Lower leg skin (tissue), 4 donors: ENCODE measurements at regions not wholly inside any gene's neighbourhood (a gene's known extent, or its start where the extent isn't known, plus 50 kb on each side); places are given as distances from the start of the nearest gene placed in this dataset.

ENCODE experiments used
- DNase-seq, 2 donors: peaks; one replicate each; pipeline ENCODE4 v3.0.0-alpha.2; 2019; ENCODE audit warnings: low spot score in 2 of 2
- H3K4me3 ChIP-seq: fragments of 200-600 bp; sonication (generic); 2 replicates; pipeline ENCODE4 v1.5.1; 2017; ENCODE audit warnings: mild to moderate bottlenecking, low read depth; ENCODE audit not compliant: poor library complexity, severe bottlenecking
- POLR2A ChIP-seq, 2 donors: fragments of 450-650 bp; IDR thresholded peaks; one replicate each; pipeline ENCODE4 v1.6.1; 2016 to 2017; ENCODE audit warnings: antibody characterized with exemption in 2 of 2, mild to moderate bottlenecking in 1 of 2, moderate library complexity in 1 of 2
- WGBS, 2 donors: methylation state at CpG; one replicate each; pipeline ENCODE4 v1.1.5; 2018; 5-methylcytosine and 5-hydroxymethylcytosine counted together
- intact Hi-C: fragments of 100-400 bp; cut with DNase I; formaldehyde crosslinking; loops from one replicate; pipeline ENCODE4 v1.15.0; 2023; ENCODE audit warnings: low total_unique reads
- TF ChIP-seq, protein P1 (sequence below), 3 donors: fragments of 450-650 bp; IDR thresholded peaks; one replicate each; pipeline ENCODE4 v1.5.1; 2016; ENCODE audit warnings: antibody characterized with exemption in 3 of 3, mild to moderate bottlenecking in 3 of 3, moderate library complexity in 2 of 3

DNA sequence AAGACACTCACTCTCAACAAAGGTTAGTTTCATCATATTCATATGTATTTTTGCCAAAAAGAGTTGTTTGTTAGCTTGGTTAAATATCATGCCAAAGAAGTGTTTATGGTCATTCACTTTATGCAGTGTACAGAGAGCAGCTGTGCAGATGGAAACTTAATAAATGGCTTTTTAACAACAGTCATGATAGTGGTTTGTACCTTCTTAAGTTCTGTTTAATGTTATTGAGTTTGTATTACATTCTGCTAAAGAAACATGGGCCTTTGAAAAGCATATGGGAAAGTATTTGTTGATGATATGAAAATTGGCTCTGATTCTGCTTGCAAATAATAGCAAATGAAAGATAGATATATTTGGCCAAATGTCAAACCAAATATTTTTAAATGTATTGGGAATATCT, 607.3 kb downstream of the NCAM2 start:
- TF ChIP-seq, protein P1, sequence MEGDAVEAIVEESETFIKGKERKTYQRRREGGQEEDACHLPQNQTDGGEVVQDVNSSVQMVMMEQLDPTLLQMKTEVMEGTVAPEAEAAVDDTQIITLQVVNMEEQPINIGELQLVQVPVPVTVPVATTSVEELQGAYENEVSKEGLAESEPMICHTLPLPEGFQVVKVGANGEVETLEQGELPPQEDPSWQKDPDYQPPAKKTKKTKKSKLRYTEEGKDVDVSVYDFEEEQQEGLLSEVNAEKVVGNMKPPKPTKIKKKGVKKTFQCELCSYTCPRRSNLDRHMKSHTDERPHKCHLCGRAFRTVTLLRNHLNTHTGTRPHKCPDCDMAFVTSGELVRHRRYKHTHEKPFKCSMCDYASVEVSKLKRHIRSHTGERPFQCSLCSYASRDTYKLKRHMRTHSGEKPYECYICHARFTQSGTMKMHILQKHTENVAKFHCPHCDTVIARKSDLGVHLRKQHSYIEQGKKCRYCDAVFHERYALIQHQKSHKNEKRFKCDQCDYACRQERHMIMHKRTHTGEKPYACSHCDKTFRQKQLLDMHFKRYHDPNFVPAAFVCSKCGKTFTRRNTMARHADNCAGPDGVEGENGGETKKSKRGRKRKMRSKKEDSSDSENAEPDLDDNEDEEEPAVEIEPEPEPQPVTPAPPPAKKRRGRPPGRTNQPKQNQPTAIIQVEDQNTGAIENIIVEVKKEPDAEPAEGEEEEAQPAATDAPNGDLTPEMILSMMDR (IDR thresholded peaks at IDR 0.05), result no peak
- no peak for TF ChIP-seq POLR2A (IDR thresholded peaks at IDR 0.05)
- DNase-seq, result no peak
- intact Hi-C loops, result no loop called here
- H3K4me3 ChIP-seq, result no peak overlapping the region

DNA sequence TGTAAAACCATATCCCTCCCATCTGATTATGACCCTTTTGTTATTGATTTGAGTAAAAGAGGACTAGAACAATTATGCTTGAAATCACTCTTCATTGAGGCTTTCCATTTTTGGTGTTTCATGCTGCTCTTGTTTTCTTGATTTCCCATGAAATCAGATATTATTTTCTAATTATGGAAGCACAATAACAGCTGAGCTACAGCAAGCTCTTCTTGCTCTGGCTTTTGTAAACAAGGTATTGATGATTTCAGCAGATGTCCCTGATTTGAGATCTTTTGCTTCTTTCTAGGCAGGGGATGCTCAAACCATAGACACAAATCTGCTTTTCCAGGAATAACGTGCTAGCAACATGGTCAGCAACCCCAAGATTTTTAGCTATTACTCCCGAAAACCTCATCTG, 607.8 kb downstream of the NCAM2 start:
- no peak for TF ChIP-seq POLR2A (IDR thresholded peaks at IDR 0.05)
- TF ChIP-seq, protein P1 (IDR thresholded peaks at IDR 0.05), result no peak
- 81 to 91% methylated on average over 2 of the region's 2 CpGs for WGBS, 2 donors
- no peak overlapping the region for H3K4me3 ChIP-seq
- intact Hi-C loops, result no loop called here
- DNase-seq, result no peak

DNA sequence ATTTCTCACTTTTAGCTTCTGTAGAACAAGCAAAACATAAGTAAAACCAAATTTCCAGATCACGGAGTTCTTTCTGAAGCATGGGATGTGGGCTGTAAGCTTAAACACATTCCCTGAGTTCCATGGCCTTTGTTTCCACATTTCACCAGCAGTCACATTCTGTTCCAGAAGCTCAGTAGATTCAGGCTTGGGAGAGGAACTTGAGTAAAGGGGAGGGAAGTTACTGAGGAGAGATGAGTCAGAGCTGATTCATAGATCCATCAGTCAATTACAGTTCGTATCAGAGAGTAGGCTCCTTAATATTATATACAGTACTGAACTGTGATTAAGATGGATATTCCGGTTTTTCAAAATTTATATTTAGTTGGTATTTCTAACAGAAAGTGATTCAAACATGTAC, 614.3 kb downstream of the NCAM2 start:
- DNase-seq, result no peak
- TF ChIP-seq, protein P1 (IDR thresholded peaks at IDR 0.05), result no peak
- no peak for TF ChIP-seq POLR2A (IDR thresholded peaks at IDR 0.05)
- intact Hi-C loops, result no loop called here
- no peak overlapping the region for H3K4me3 ChIP-seq
- WGBS, 2 donors, result 38 to 39% methylated on average over 3 of the region's 3 CpGs

DNA sequence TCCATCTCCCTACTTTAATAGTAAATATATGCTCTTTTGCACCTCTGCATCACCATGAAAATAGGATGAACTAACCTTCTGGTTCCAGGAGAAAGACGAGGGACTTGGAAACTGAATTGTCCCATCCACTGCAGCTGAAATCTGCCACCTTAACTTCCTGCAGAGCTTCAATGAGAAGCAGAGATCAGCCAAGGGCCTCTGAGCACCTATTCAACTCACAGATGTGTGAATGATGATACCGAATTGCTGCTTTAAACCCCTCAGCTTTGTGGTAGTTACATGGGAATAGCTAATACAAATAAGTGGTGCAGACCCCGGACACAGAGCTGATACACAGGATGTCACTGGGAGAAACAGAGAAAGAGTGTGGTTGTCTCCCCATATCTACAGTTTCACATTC, 616.8 kb downstream of the NCAM2 start:
- TF ChIP-seq, protein P1 (IDR thresholded peaks at IDR 0.05), result no peak
- TF ChIP-seq POLR2A (IDR thresholded peaks at IDR 0.05), result no peak
- no peak for DNase-seq
- intact Hi-C loops, result no loop called here
- 71 to 83% methylated on average over 3 of the region's 3 CpGs for WGBS, 2 donors
- no peak overlapping the region for H3K4me3 ChIP-seq

DNA sequence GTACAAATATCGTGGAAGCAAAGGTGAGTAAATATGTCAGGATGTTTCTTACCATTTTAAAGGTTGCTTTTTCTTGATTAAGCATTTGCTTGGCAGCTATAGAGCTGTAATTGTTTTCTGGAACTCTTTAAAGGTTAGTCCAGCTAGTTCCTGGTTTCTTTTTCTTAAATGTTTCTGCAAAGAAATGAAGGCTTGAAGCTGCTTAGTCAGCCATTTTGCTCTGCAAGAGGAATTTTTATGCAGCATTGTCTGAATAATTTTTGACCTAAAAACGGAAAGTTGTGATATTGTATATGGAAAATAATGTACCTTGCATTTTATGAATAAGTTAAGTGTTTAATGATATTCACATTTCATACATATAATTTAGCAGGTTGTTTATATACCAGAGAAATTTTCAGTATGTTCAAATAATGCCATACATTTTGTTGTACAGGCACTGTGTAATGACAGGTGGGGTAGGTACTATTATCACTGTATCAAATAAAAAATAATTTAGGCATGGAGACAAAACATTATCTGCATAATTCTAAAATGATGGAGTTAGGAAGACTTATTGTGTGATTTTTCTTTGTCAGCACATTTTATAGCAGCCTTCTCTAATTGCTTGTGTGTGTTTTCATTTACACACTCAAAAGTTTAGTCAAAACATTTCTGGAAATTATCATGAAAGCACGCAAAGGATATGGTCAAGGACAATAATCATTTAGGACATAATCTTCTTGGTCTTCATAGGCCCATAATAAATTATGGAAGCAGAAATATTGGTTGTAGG, 624.4 kb downstream of the NCAM2 start:
- intact Hi-C loops, result no loop called here
- WGBS, 2 donors, result 62 to 70% methylated on average over 3 of the region's 3 CpGs
- no peak for DNase-seq
- no peak overlapping the region for H3K4me3 ChIP-seq
- no peak for TF ChIP-seq POLR2A (IDR thresholded peaks at IDR 0.05)
- TF ChIP-seq, protein P1 (IDR thresholded peaks at IDR 0.05), result no peak

DNA sequence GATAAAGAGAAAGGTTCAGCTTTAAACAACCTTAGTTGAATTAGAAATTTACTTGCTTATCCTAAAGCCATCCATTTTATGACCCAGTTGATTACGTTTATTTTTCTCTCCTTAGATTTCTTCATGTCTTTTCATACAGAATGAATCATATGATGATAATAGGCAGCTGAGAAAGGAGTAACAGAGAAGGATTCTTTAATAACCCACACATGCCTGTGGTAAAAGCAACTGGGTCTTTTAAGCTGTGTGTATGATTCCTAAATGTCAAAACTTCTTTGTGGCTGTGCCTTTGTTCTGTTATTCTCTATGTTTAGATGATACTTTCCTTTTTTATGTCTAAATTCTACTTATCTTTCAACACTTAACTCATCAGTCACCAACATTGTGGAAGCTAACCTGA, 626.5 kb downstream of the NCAM2 start:
- 37 to 51% methylated on average over 1 of the region's 1 CpG for WGBS, 2 donors
- DNase-seq, result no peak
- TF ChIP-seq, protein P1 (IDR thresholded peaks at IDR 0.05), result no peak
- no peak for TF ChIP-seq POLR2A (IDR thresholded peaks at IDR 0.05)
- no peak overlapping the region for H3K4me3 ChIP-seq
- intact Hi-C loops, result no loop called here
